GM19238 (cell line): ENCODE measurements at regions not wholly inside any gene's neighbourhood (a gene's known extent, or its start where the extent isn't known, plus 50 kb on each side); places are given as distances from the start of the nearest gene placed in this dataset.
A peak's percentile ranks its signal among the peaks of the same experiment; 100 is the strongest.
"Not testable (repeated sequence)": the region's sequence is repeated elsewhere in the genome, so short reads cannot be mapped to it uniquely, and the experiment has no call there.

Source experiments
- DNase-seq: peaks from one replicate; pipeline ENCODE4 v3.0.0; 2011; ENCODE audit warnings: low spot score; ENCODE audit not compliant: insufficient read length

DNA sequence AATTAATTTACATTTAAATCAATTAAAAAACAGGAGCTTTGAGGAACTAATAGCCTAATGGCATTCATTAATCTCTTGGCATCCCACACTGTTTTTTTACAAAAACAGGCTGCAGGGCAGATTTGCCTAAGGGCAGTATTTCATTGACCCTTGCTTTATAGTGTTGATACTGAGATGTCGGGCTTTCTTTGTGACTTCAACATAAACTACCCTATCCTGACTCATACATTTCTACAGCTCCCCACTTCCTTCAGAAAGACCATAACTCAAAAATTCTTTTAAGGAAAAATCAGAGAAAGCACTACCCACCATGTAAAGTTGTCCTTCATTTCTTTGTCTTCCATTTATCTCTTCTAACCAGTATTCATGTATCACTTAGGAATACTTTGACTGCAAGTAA is 92.2 kb upstream of the NT5E start:
- DNase-seq = no peak

DNA sequence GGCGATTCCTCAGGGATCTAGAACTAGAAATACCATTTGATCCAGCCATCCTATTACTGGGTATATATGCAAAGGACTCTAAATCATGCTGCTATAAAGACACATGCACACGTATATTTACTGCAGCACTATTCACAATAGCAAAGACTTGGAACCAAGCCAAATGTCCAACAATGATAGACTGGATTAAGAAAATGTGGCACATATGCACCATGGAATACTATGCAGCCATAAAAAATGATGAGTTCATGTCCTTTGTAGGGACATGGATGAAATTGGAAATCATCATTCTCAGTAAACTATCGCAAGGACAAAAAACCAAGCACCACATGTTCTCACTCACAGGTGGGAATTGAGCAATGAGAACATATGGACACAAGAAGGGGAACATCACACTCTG is 93.1 kb upstream of the NT5E start:
- DNase-seq = not testable (repeated sequence)

DNA sequence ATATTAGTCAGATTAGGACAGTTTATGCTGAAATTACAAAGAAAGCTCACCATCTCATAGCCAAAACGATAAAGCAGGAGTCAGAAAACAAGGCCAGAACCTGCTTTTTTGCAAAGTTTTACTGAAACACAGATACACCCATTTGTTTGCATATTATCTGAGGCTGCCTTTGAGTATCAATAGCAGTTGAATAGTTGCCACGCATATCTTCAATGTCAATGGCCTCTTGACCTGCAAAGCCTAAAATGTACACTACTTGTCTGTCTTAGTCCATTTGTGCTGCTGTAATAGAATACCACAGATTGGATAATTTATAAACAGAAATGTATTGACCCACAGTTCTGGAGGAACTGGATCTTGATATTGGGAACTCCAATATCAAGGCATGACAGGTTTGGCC is 94.1 kb upstream of the NT5E start:
- no peak for DNase-seq

DNA sequence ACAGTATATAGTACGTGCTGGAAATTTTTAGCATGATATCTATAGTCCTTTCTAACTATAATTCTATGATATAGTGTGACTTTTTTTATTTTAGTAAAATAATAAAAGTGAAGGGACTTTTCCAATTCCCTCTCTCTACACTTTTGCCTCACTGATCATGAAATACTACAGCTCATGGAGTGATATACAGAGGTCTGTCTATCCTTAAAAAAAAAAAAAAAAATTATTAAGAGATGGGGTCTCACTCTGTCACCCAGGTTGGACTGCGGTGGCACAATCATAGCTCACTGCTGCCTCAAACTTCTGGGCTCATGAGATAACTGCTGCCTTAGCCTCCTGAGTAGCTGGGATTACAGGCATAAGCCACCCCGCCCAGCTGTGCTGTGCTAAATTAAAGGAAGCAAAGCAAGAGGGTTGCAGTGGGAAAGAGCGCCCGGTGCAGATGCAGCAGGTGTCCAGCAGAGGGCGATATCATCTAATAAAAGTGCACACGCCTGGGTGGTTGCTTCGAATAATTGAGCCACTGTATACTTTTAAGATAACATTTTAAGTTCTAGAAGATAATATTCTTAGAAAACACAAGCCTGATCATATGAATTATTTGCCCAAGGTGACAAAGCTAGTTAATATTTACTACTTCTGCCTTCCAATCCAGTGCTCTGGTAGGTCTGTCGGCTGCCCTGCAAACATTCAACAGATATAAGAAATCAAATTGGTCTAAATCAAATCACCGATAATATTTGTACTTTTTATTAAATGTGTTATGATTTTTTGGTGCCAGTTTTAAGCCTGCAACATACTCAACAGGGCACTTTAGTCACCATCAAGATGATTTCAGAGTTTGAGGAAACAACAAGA is 94.9 kb upstream of the NT5E start:
- DNase-seq = no peak

DNA sequence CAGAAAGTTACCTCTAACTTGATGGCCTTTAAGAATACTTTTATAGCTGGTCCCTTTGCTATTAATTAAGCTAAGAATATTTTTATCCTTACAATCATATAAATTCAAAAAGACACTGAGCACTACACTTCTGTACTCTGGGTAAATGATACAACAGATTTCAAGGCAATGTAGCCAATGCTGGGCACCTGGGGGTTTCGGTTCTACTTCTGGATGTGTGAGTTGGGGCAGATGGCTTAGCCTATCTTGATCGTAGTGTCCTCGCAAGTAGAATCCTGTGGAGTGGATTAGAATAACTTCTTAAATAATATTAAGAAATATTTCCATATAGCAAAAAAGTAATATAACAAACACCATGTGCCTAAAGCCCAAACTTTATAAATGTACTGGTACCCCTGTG is 96.9 kb upstream of the NT5E start:
- DNase-seq = no peak

DNA sequence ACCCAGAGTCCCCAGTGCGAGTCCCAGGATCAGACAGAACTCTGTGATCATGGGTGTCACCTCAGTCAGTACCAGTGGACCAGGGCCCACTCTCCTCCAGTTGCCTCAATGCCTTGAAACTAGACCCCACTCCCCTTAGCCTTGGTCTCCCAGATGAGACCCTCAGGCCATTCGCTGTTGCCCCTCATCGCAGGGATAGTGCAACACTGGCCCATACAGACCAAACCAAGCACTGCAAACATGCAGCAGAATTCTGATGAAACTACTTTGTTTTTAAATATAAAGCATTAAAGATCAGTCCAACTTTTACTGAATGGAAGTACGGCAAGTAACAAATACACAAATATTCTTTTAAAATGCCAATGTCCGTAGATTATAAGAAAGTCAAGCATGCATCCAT is 101.2 kb upstream of the NT5E start:
- no peak for DNase-seq

DNA sequence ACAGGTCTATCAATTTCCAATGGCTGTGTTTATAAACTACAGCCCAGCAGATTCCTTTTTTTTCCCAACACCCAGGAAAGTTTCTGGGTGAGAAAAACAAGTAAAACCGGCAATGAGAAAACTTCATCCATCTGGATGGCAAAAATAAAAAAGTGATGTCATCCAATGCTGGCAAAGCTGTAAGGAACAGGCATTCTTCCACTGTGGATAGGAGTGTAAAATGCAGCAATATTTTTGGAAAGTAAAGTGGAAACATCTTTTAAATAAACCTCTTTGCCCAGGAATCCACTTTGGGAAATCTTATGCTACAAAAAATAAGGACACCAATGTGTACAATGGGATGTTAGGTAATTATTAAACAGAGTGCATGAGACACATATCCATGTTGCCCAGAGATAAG is 102.1 kb upstream of the NT5E start:
- no peak for DNase-seq

DNA sequence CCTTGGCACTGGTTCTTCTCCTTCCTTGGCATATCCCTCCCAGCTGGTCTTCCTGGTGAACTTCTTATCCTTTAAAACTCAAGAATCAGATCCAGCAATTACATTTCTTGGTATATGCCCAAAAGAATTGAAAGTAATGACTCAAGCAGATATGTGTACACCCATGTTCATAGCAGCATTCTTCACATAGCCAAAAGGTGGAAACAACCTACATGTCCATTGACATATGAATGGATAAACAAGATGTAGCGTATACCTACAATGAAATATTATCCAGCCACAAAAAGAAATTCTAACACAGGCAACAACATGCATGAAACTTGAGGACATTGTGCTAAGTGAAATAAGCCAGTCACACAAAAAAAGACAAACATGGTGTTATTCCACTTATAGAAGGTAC is 103.7 kb upstream of the NT5E start:
- no peak for DNase-seq

DNA sequence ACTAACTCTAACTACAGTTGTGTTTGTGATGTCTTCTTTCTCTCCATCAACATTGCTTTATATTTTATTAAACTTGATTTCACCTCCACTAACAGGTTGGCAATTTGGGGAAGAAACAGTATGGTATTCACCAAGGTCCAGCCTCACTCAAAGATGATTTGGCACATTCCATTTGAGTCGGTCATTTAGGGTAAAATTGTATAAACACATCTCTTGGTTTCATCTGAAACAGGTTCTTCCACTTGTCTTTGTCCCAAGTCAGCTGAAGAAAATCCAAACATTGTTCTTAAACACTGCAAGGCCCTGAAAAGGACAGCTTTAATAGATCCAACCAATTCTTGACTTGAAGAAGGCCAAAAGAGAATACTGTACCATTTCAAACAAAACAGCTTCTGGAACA is 104.9 kb upstream of the NT5E start:
- no peak for DNase-seq

DNA sequence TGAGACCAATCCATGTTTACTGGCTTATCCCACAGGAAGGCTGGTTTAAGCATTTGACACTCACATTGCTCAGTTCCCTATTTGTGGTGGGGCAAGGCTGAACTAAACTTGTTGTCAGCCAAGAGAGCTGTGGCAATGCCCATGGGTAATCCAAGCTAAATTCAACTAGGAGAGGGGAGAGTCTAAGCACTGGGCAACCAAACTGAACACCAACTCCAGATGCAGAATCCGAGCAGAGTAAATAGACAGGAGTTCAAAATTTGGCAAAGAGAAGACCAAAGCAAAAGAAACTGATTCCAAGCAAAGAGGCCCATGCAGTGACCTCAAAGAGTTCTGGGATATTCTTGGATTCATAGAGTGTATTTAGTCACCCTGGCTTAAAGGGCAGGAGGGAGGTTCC is 106.5 kb upstream of the NT5E start:
- no peak for DNase-seq

DNA sequence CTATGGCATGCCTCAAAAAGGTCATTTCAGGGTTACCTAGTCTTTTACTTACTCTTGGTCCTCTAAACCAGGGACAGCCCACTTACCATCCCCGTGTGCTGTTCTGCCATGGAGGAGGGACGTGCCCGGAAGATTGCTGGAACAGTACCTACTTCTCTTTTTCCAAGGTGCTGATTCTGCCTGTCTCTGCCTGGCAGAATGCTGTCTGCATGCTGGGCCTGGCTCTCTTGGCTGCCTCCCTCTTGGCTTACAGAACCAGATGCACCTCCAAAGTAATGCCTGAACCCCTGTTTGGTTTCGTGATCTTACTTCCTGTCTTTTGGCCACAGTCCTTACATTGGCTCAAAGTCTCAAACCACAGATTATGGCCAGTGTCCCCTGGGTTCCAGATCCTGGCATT is 120.7 kb upstream of the NT5E start:
- DNase-seq = no peak

DNA sequence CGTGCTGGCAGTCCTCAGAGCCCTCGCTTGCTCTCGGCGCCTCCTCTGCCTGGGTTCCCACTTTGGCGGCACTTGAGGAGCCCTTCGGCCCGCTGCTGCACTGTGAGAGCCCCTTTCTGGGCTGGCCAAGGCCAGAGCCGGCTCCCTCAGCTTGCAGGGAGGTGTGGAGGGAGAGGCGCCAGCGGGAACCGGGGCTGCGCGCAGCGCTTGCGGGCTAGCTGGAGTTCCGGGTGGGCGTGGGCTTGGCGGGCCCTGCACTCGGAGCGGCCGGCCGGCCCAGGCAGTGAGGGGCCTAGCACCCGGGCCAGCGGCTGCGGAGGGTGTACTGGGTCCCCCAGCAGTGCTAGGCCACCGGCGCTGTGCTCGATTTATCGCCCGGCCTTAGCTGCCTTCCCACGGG is 124.1 kb upstream of the NT5E start:
- DNase-seq = not testable (repeated sequence)

DNA sequence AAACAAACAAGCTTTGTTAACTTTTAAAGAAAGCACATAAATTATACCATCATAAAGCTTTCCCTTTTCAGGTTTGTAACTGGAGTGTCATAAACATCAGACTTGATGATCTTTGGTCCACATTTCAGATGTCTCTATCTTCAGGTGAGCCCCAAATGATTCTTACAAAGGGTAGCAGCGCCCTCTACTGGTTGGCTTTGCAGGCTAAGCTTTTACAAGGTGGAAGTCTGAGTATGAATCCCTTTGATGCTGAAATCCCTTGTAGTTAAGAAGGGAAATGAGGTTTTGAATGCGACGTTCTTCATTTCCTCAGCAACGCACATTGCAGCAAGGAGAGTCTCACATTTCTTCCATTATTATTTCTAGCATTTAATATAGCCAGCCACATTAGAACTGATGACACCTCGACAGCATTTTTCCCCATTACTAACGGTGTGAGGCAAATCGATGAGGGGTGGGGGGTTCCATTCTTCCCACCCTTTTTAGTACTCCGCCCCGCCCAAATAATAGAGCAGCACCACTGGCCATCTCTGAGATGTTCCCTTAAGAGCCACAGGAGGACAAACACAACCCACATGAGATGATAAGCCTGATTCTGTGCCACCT is 126.3 kb upstream of the NT5E start:
- peak; percentile 5 for DNase-seq

DNA sequence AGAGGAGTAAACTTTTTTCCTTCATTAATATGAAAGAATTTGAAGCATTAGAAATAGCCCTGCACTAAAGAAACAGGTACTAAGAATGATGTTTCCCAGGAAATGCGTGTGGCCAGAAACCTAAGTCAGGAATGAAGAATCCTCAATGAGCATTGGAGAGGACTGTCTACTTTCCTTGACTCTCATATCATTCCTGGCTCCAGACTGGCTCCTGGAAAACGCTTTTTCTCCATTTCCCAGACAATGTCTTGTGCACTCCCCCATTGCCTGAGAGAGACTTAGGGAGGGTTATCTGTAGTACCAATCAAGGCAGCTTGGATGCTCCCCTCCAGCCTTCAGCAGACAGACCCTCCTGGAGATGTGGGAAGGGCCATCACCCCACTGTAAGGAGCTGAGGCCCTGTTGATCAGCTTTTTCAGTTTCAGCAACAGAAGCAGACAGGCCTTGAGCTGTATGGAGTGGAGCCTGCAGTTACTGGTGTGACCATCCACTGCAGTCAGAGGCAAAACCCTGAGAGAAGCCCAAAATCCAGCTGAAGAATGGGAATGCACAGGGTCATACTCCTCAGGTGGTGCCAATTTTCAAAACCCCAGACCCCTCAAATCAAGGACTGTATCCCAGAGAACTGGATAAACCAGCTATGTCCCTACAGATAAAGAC is 127.3 kb upstream of the NT5E start:
- no peak for DNase-seq

DNA sequence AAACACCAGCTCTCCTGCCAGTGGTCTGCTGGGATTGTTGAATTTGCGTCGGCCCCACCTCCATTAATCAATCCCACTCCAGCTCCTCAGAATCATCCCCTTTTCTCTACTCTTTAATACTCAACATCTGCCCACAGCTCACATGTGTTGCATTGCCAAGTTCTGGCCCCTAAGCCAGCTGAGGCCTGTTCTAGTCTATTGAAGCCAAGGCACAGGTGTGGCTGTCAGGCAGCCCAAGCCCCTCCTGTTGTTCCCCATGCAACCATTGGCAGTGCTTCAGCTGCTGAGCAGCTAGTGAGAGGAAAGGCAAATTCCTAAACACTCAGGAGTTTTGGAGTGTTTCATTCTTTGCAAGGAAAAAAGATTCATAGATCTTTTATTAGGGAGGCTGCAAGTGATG is 128.0 kb upstream of the NT5E start:
- DNase-seq = no peak

DNA sequence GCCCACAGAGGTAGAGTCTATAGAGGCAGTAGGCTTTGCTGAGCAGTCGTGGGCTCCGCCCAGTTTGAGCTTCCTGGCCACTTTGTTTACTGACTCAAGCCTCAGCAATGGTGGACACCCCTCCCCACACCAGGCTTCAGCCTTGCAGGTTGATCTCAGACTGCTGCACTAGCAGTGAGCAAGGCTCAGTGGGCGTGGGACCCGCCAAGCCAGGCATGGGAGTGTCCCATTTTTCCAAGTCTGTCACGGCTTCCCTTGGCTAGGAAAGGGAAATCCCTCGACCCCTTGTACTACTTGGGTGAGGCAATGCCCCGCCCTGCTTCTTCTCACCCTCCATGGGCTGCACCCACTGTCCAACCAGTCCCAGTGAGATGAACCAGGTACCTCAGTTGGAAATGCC is 135.3 kb upstream of the NT5E start:
- DNase-seq = no peak

DNA sequence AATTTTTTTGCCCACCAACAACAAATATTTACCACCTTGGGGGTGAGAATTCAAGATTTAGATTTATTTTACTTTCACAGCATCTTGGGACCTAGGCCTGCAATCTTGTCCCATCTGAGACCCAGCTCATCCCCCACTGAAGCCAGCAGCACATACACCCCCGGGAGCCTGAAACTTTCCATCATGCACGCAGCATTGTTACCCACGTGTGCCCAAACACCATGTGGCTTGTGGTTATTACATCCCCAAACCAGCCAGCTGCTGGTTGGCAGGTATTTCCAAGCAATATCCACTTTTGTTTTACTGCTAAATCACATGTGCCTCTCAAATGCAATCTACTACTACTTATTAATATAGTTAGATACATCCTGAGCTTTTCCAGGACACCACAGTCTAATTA is 149.3 kb upstream of the NT5E start:
- no peak for DNase-seq

DNA sequence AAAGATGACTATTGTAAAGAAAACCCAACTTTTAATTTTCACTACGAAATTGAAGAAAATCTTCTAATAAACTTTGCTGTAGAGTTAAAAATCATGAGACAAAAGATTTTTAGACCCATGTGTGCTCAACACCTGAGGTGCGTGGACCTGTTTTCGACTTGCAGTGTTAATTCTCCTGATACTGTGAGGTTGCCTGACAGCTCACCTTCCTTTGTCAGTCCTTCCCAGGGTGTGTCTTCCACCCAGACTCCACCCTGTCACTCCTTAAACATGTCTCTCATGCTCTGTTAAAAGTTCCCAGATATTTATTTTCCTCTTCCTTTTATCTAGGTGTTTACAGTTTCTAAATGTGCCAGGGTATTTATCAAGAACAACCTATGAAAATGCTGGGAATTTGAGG is 151.3 kb upstream of the NT5E start:
- DNase-seq = no peak

DNA sequence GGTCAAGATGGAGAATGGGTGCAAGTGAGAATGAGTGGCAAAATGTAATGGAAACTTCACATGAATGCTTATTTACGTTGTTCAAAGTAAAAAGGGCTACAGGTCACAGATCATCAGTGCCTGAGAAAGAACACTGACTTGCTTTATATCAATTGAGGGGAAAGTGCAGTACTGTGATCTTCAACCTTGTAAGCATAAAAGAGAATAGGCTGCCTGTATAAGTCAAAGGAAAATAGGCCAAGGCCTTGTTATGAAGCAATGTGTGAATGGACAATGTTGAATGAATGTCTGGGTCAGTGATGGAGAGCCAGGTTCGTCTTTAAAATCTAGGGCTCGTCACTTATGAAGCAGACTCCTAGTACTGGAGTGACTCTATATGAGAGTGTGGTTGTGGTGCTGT is 158.6 kb upstream of the NT5E start:
- no peak for DNase-seq

DNA sequence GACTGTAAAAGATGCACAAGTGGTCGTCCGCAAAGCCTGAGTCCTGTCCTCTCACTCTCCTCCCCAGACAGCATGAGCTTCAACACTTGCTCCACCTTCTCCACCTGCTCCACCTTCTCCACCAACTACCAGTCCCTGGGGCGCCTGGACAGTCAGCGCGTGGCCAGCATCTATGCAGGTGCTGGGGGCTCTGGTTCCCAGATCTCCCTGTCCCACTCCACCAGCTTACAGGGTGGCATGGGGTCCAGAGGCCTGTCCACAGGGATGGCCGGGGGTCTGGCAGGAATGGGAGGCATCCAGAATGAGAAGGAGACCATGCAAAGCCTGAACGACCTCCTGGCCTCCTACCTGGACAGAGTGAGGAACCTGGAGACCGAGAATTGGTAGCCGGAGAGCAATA is 162.2 kb upstream of the NT5E start:
- DNase-seq = no peak

DNA sequence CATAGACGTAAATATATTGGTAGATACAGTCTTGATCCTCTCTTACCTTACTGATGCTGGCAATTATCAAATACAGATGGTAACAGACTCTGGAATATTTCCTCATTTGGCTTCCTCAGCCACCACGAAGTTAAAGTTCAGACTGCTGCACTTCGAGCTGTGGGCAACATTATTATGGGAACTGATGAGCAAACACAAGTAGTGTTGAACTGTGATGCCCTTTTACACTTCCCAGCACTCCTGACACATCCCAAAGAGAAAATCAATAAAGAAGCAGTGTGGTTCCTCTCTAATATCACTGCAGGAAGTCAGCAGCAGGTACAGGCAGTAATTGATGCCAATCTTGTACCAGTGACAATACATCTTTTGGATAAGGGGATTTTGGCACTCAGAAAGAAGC is 162.7 kb upstream of the NT5E start:
- no peak for DNase-seq

DNA sequence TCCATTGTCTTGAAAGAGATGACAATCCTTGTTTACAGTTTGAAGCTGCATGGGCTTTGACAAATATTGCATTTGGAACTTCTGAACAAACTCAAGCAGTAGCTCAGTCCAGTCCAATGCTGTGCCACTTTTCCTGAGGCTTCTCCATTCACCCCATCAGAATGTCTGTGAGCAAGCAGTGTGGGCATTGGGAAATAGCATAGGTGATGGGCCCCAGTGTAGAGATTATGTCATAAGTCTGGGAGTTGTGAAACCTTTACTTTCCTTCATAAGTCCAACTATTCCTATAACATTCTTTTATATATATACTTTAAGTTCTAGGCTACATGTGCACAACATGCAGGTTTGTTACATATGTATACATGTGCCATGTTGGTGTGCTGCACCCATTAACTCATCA is 163.4 kb upstream of the NT5E start:
- not testable (repeated sequence) for DNase-seq

DNA sequence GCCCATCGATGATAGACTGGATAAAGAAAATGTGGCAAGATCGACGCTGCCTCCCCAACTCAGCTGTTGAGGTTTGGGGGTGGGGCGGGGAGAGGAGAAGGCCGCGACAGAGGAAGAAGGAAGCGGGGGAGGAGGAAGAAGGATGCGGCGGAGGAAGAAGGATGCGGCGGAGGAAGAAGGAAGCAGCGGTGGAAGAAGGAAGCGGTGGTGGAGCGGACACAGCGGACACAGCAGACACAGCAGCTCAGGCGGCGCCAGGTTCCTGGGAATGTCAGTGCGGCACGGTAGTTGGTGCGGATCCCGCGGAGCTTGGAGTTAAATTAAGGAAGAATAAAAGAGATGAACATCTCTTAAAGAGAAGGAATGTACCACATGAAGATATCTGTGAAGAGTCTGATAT is 163.9 kb upstream of the NT5E start:
- DNase-seq = no peak
